ENCODE measurements at regions not wholly inside any gene's neighbourhood (a gene's known extent, or its start where the extent isn't known, plus 50 kb on each side); places are given as distances from the start of the nearest gene placed in this dataset.

GRCh38 chr3:194805546-194805945 lies 119.9 kb downstream of the FAM43A start:
- DNase-seq (ENCODE audit: low spot score): no peak

GRCh38 chr3:194806991-194807630 lies 121.4 kb downstream of the FAM43A start:
- DNase-seq (ENCODE audit: low spot score): no peak

GRCh38 chr3:194808640-194809097 lies 123.0 kb downstream of the FAM43A start:
- DNase-seq (ENCODE audit: low spot score): no peak

- no peak for DNase-seq (ENCODE audit: low spot score)
Measured at GRCh38 chr3:194809382-194809781, 123.7 kb downstream of the FAM43A start.

- DNase-seq (ENCODE audit: low spot score): no peak
Measured at GRCh38 chr3:194810076-194810475, 124.4 kb downstream of the FAM43A start.

GRCh38 chr3:194811118-194811517 lies 125.4 kb downstream of the FAM43A start:
- DNase-seq (ENCODE audit: low spot score): no peak

GRCh38 chr3:194812176-194812575 lies 126.5 kb downstream of the FAM43A start:
- no peak for DNase-seq (ENCODE audit: low spot score)

- no peak for DNase-seq (ENCODE audit: low spot score)
Measured at GRCh38 chr3:194814878-194815357, 129.2 kb downstream of the FAM43A start.

- no peak for DNase-seq (ENCODE audit: low spot score)
Measured at GRCh38 chr3:194816748-194817591, 131.3 kb downstream of the FAM43A start.

- DNase-seq (ENCODE audit: low spot score): no peak
Measured at GRCh38 chr3:194817592-194817930, 131.9 kb downstream of the FAM43A start.

GRCh38 chr3:194817936-194818335 lies 132.3 kb downstream of the FAM43A start:
- DNase-seq (ENCODE audit: low spot score): no peak

GRCh38 chr3:194824100-194824499 lies 138.4 kb downstream of the FAM43A start:
- no peak for DNase-seq (ENCODE audit: low spot score)

GRCh38 chr3:194824701-194825111 lies 139.0 kb downstream of the FAM43A start:
- no peak for DNase-seq (ENCODE audit: low spot score)

- no peak for DNase-seq (ENCODE audit: low spot score)
Measured at GRCh38 chr3:194826594-194826993, 140.9 kb downstream of the FAM43A start.

GRCh38 chr3:194827486-194827885 lies 141.8 kb downstream of the FAM43A start:
- no peak for DNase-seq (ENCODE audit: low spot score)

GRCh38 chr3:194828116-194828515 lies 142.4 kb downstream of the FAM43A start:
- no peak for DNase-seq (ENCODE audit: low spot score)

- DNase-seq (ENCODE audit: low spot score): no peak
Measured at GRCh38 chr3:194828926-194829325, 143.2 kb downstream of the FAM43A start.

GRCh38 chr3:194830401-194830800 lies 144.7 kb downstream of the FAM43A start:
- DNase-seq (ENCODE audit: low spot score): no peak

GRCh38 chr3:194830978-194831377 lies 145.3 kb downstream of the FAM43A start:
- no peak for DNase-seq (ENCODE audit: low spot score)

GRCh38 chr3:194832346-194833104 lies 146.8 kb downstream of the FAM43A start:
- no peak for DNase-seq (ENCODE audit: low spot score)

- DNase-seq (ENCODE audit: low spot score): no peak
Measured at GRCh38 chr3:194833114-194833910, 147.6 kb downstream of the FAM43A start.

GRCh38 chr3:194836661-194837060 lies 151.0 kb downstream of the FAM43A start:
- DNase-seq (ENCODE audit: low spot score): no peak
